Panc1 (cell line): ENCODE measurements at regions not wholly inside any gene's neighbourhood (a gene's known extent, or its start where the extent isn't known, plus 50 kb on each side); places are given as distances from the start of the nearest gene placed in this dataset.

Source experiments
- CTCF ChIP-seq: fragments of 450-650 bp; IDR thresholded peaks from 2 replicates; pipeline ENCODE4 v1.5.1; 2017; ENCODE audit warnings: mild to moderate bottlenecking
- POLR2AphosphoS5 ChIP-seq: IDR thresholded peaks from 2 replicates; pipeline ENCODE4 v1.6.1; 2012; ENCODE audit warnings: mild to moderate bottlenecking, low read depth, low read length, moderate library complexity

DNA sequence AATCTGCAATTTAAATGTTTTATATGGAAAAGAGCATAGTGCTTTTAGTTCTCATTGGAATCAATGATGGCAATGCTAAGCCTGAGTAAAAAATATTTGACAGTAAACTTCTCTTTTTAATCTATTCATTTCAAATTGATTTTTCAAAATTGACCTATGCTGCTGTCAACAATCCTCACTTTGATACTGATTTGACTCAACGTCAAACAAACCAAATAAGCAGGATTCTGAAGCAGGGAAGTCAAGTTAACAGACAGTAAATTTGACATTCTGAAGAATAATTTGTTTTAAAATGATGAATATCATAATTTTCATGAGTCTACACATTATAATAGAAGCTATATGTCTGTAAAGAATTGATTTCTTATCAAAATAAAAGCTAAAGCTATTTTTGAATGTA lies 1053.1 kb downstream of the DIPK2A start:
- TF ChIP-seq CTCF (no peak), POLR2AphosphoS5 (no peak)
